IPS-NIHi11 (cell line): ENCODE measurements at regions not wholly inside any gene's neighbourhood (a gene's known extent, or its start where the extent isn't known, plus 50 kb on each side); places are given as distances from the start of the nearest gene placed in this dataset.
"Not testable (repeated sequence)": the region's sequence is repeated elsewhere in the genome, so short reads cannot be mapped to it uniquely, and the experiment has no call there.

Source experiments
- DNase-seq: peaks from one replicate; pipeline ENCODE4 v3.0.0; 2012; ENCODE audit warnings: mixed read lengths, low spot score

DNA sequence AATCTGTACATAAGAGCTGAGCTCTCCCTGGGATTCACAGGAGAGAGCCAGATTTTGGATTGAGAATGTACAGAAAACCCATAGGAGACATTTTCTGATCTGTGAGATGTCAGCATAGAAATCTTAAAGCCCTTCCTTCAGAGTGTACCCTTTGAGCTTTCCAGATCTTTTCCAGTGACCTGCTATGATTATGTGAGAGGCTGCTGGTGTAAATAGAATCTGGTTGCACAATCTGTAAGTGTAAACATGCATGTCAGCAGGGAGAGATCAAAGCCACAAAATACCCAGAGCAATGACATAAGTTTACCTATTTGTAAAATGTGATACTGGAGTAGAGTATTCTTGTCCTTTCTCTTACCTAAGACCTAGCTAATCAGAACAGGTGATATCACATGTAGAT, 471.9 kb downstream of the FOXD4L5 start:
- not testable (repeated sequence) for DNase-seq

DNA sequence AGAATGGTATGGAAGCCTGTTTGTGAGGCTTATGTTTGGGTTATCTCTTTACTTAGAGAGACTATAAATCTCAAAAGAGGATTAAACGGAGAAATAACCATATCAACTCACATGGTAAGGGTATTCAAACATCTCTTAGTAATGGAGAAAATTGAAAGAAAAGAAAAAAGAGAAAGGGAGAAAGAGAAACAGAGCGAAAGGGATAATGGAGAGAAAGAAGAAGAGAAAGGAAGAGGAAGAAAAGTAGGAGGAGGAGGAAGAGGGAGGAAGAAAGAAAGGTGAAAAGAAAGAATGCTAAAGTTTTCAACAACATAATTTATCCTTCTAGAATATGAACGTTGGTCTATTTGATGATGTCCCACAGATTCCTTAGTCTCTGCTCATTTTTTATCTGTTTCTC, 506.3 kb downstream of the FOXD4L5 start:
- not testable (repeated sequence) for DNase-seq

DNA sequence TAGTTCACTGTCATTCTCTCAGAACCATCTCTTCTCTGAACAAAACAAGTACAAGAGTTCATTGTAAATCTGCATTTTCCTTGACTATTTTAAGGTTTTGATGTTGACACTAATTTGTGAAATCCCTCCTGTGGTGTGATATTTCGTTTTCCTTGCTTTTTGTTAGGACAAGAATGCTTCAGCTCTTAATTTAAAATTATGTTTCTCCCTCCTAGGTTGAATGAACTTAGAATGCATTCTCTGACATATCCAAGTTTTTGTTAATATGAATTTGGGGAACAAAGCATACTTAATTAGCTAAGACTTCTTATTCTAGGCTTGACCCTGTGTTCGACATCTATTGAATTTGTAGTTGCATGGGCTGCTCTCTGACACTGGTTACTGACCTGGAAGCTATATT, 508.7 kb downstream of the FOXD4L5 start:
- DNase-seq: not testable (repeated sequence)

DNA sequence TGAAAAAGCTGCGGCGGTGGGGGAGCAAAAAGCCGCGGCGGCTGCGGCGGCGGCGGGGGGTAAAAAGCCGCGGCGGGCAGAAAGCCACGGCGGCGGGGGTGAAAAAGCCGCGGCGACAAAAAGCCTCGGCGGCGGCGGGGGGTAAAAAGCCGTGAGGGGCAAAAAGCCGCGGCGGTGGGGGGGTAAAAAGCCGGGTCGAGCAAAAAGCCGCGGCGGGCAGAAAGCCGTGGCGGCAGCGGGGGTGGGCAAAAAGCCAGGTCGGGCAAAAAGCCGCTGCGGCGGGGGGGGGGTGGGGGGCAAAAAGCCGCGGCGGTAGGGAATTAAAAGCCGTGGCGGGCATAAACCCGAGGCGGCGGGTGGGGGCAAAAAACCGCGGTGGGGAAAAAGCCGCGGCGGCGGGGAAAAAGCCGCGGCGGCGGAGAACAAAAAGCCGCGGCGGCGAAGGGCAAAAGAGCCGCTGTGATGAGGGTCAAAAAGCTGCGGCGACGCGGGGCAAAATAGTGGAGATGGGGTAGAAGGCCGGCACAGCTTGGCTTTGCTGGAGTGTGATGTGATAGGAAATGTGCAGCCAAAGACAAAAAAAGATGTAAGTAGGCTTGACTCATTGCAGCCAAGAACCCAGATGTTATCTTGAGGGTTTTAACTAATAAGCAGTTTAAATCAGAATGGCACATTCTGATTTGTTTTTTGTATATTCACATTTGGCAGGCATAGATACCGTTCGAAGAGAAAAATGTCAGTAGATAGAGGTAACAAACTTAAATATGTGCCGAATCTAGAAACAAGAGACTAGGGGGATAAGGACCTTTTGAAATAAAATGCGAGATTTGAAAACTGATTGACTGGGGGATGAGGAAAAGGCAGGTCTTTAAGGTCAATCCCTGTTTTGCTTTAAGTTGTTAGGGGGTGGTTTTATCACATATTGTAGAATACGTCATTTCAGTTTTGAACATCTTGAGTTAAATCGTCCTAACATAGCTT, 509.9 kb downstream of the FOXD4L5 start:
- not testable (repeated sequence) for DNase-seq

DNA sequence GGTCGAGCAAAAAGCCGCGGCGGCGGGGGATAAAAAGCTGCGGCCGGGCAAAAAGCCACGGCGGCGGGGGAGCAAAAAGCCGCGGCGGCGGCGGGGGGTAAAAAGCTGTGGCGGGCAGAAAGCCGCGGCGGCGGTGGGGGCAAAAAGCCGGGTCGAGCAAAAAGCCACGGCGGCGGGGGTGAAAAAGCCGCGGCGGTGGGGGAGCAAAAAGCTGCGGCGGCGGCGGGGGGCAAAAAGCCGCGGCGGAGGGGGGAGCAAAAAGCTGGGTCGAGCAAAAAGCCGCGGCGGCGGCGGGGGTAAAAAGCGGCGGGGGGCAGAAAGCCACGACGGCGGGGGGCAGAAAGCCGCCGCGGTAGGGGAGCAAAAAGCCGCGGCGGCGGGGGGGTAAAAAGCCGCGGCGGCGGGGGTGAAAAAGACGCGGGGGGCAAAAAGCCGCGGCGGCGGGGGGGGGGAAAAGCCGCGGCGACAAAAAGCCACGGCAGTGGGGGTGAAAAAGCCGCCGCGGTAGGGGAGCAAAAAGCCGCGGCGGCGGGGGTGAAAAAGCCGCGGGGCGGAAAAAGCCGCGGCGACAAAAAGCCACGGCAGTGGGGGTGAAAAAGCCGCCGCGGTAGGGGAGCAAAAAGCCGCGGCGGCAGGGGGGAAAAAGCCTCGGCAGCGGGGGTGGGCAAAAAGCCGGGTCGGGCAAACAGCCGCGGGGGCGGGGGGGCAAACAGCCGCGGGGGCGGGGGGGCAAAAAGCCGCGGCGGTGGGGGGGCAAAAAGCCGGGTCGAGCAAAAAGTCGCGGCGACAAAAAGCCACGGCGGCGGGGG, 510.8 kb downstream of the FOXD4L5 start:
- DNase-seq: not testable (repeated sequence)

DNA sequence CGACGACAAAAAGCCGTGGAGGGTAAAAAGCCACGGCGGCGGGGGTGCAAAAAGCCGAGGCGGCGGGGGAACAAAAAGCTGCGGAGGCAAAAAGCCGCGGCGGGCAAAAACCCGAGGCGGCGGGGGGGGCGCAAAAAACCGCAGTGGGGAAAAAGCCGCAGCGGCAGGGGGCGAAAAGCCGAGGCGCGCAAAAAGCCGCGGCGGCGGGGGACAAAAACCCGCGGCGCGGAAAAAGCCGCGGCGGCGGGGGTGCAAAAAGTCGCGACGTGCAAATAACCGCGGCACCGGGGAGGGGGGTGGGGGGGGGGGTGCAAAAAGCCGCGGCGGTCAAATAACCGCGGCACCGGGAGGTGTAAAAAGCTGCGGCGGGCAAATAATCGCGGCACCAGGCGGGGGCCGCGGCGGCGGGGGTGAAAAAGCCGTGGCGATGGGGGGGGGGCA, 511.5 kb downstream of the FOXD4L5 start:
- DNase-seq: peak; percentile 11

DNA sequence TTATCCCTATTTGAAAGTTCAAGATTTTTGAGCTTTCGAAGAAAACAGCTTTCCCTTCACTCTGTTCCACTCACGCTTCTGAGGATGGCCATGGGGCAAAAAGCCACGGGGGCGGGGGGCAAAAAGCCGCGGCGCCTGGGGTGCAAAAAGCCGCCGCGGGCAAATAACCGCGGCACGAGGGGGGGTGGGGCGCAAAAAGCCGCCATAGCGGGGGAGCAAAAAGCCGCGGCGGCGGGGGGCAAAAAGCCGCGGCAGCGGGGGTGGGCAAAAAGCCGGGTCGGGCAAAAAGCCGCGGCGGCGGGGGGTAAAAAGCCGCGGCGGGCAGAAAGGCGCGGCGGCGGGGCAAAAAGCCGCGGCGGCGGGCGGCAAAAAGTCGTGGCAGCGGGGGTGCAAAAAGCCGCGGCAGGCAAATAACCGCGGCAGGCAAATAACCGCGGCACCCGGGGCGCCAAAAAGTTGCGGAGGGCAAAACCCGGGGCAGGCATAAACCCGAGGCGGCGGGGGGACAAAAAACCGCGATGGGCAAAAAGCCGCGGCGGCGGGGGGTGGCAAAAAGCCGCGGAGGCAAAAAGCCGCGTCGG, 512.2 kb downstream of the FOXD4L5 start:
- not testable (repeated sequence) for DNase-seq

DNA sequence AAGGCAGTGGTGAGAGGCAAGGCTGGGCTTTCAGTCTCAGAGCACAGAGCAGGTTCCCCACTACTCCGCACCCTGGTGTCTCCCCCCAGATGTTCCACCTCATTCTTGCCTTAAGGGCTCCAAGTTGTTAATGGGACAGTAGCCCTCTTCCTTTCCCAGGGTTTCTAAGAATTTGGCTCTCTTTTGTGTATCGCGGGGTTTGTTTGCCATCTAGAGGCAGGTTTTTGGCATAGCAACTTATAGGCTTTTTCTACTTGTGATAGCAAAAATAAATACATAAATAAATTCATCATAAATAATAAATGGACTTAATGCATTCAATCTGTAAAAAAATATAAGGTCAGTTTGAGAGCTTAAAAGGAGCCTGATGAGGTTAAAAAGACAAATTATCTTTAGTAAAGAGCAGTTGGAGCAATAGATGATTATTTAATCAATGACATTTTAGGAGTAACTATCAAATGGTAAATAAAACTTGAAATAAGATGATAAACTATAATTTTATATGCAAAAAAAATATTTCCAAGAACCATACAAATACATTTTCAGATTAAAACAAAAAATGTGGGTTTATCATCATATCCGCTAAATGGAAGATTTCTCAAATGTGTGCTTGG, 512.8 kb downstream of the FOXD4L5 start:
- DNase-seq: not testable (repeated sequence)
